ENCODE measurements at regions not wholly inside any gene's neighbourhood (a gene's known extent, or its start where the extent isn't known, plus 50 kb on each side); places are given as distances from the start of the nearest gene placed in this dataset.

DNA sequence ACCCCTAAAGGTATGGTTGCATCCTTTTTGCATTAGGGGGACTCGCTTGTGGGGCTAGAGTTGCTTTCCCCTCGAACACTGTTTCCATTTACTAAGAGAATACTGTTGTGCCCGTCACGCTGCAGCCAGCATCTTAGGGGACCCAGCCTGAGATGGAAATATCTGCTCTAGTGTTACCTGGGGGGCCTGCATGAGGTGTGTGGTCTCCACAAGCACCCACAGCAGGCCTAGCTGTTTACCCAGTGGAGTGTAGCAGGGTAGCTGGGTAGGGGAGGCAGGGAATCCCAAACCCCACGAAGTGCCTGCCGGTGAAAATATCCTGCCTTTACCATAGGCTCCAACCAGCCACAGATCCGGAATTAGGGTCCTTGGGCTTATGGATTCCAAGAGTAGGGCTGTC lies 303.6 kb downstream of the PTPRU start:
- TF ChIP-seq CEBPB (IDR thresholded peaks at IDR 0.05; ENCODE audit: low read depth) (no peak), EZH2 (IDR thresholded peaks at IDR 0.05) (no peak), POLR2A (IDR thresholded peaks at IDR 0.05; ENCODE audit: borderline replicate concordance, extremely low read depth, insufficient read depth, insufficient read length) (no peak), EGR1 (IDR thresholded peaks at IDR 0.05; ENCODE audit: low read depth) (no peak), YY1 (IDR thresholded peaks at IDR 0.05; ENCODE audit: extremely low read depth, insufficient replicate concordance, low read depth, low read length) (no peak), POLR2AphosphoS5 (IDR thresholded peaks at IDR 0.05; ENCODE audit: low read depth, low read length) (no peak)
- TF ChIP-seq, protein P1, sequence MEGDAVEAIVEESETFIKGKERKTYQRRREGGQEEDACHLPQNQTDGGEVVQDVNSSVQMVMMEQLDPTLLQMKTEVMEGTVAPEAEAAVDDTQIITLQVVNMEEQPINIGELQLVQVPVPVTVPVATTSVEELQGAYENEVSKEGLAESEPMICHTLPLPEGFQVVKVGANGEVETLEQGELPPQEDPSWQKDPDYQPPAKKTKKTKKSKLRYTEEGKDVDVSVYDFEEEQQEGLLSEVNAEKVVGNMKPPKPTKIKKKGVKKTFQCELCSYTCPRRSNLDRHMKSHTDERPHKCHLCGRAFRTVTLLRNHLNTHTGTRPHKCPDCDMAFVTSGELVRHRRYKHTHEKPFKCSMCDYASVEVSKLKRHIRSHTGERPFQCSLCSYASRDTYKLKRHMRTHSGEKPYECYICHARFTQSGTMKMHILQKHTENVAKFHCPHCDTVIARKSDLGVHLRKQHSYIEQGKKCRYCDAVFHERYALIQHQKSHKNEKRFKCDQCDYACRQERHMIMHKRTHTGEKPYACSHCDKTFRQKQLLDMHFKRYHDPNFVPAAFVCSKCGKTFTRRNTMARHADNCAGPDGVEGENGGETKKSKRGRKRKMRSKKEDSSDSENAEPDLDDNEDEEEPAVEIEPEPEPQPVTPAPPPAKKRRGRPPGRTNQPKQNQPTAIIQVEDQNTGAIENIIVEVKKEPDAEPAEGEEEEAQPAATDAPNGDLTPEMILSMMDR (IDR thresholded peaks at IDR 0.05 in 2 of 3, conservative IDR thresholded peaks at IDR 0.05 in 1 of 3; ENCODE audit: borderline replicate concordance in 1 of 3, insufficient read depth in 1 of 3, low read depth in 2 of 3, low read length in 2 of 3): no peak

Data from HCT116 (cell line).